ENCODE measurements at regions not wholly inside any gene's neighbourhood (a gene's known extent, or its start where the extent isn't known, plus 50 kb on each side); places are given as distances from the start of the nearest gene placed in this dataset.
"Not testable (repeated sequence)": the region's sequence is repeated elsewhere in the genome, so short reads cannot be mapped to it uniquely, and the experiment has no call there.

GRCh38 chr6:139444273-139444787 is 69.9 kb upstream of the CITED2 start:
- TF ChIP-seq CTCF (IDR thresholded peaks at IDR 0.05; ENCODE audit: low read depth, low read length); POLR2A (IDR thresholded peaks at IDR 0.05; ENCODE audit: extremely low read depth, insufficient read length): not testable (repeated sequence)
